Spleen (tissue), 11 donors: ENCODE measurements at regions not wholly inside any gene's neighbourhood (a gene's known extent, or its start where the extent isn't known, plus 50 kb on each side); places are given as distances from the start of the nearest gene placed in this dataset.

Experiments
- DNase-seq: peaks from one replicate; pipeline ENCODE4 v3.0.0-alpha.2; 2020
- H3K27ac ChIP-seq, 8 donors: fragments of 200-600 bp; sonication (generic) in 7 of 8; 1 replicate in 4 of 8; 2 replicates in 4 of 8; pipeline versions ENCODE4 v1.5.0 to v1.8.0; 2016 to 2021; ENCODE audit warnings: inconsistent platforms in 4 of 8, mild to moderate bottlenecking in 4 of 8, moderate library complexity in 1 of 8
- H3K27me3 ChIP-seq, 7 donors: fragments of 200-600 bp; sonication (generic) in 6 of 7; replicated peaks in 1 of 7; 1 replicate in 4 of 7; 2 replicates in 3 of 7; pipeline versions ENCODE4 v1.5.0 to v1.8.0; 2016 to 2021; ENCODE audit warnings: inconsistent platforms in 3 of 7, mild to moderate bottlenecking in 1 of 7
- H3K36me3 ChIP-seq, 6 donors: fragments of 200-600 bp; sonication (generic) in 5 of 6; 1 replicate in 4 of 6; 2 replicates in 2 of 6; pipeline versions ENCODE4 v1.5.0 to v1.8.0; 2016 to 2021; ENCODE audit warnings: inconsistent platforms in 2 of 6
- H3K4me1 ChIP-seq, 6 donors: fragments of 200-600 bp; sonication (generic) in 5 of 6; 1 replicate in 3 of 6; 2 replicates in 3 of 6; pipeline versions ENCODE4 v1.5.0 to v1.8.0; 2016 to 2021; ENCODE audit warnings: inconsistent platforms in 3 of 6
- H3K4me3 ChIP-seq, 8 donors: fragments of 200-600 bp; sonication (generic) in 7 of 8; 1 replicate in 4 of 8; 2 replicates in 4 of 8; pipeline versions ENCODE4 v1.5.0 to v1.8.0; 2016 to 2021; ENCODE audit warnings: inconsistent platforms in 4 of 8, mild to moderate bottlenecking in 4 of 8, moderate library complexity in 2 of 8
- H3K9me3 ChIP-seq, 8 donors: fragments of 200-600 bp; sonication (generic) in 7 of 8; 1 replicate in 4 of 8; 2 replicates in 4 of 8; pipeline versions ENCODE4 v1.5.0 to v1.8.0; 2016 to 2021; ENCODE audit warnings: inconsistent platforms in 4 of 8
- CTCF ChIP-seq, 11 experiments: fragments of 200-600 bp in 7 of 11; fragments of 450-650 bp in 4 of 11; sonication (generic) in 4 of 11; IDR thresholded peaks in 8 of 11; conservative IDR thresholded peaks in 3 of 11; 1 replicate in 7 of 11; 2 replicates in 4 of 11; pipeline versions ENCODE4 v1.4.0 to v1.8.0; 2016 to 2021; ENCODE audit warnings: antibody characterized with exemption in 11 of 11, inconsistent platforms in 4 of 11, mild to moderate bottlenecking in 1 of 11
- POLR2A ChIP-seq, 3 donors: fragments of 450-650 bp; IDR thresholded peaks; one replicate each; pipeline ENCODE4 v1.5.1; 2017; ENCODE audit warnings: antibody characterized with exemption in 3 of 3, mild to moderate bottlenecking in 1 of 3
- POLR2AphosphoS5 ChIP-seq, 3 donors: sonication (generic); formaldehyde crosslinking; IDR thresholded peaks; one replicate each; pipeline ENCODE4 v1.5.1; 2017; ENCODE audit warnings: antibody characterized with exemption in 3 of 3
- WGBS, 5 donors: extraction: QIAGEN DNeasy Blood & Tissue Kit in 3 of 5; methylation state at CpG; one replicate each; pipeline versions ENCODE4 v1.1.5 to v1.1.7; 2013 to 2018; 5-methylcytosine and 5-hydroxymethylcytosine counted together
- intact Hi-C: fragments of 100-400 bp; cut with DNase I; formaldehyde crosslinking; loops from one replicate; pipeline ENCODE4 v1.15.0; 2023; ENCODE audit warnings: low total_unique reads
- donor health status: healthy with polysubstance abuse.
- donor health status: DM: no; HTN: no; CAD: no; lungs with moderate emphysema.
- donor health status: DM: no; HTN: no; CAD: no.
- donor health status: Bipolar disorder and iron deficiency.
- donor health status: healthy.
- donor health status: DM: no; HTN: no; CAD: no.
- donor health status: DM: yes; HTN: yes; CAD: no.

- no peak for TF ChIP-seq POLR2A (IDR thresholded peaks at IDR 0.05)
- TF ChIP-seq POLR2AphosphoS5 (IDR thresholded peaks at IDR 0.05) = no peak
- no peak for TF ChIP-seq CTCF (IDR thresholded peaks at IDR 0.05 in 8 of 11, conservative IDR thresholded peaks at IDR 0.05 in 3 of 11)
- Histone ChIP-seq H3K9me3 (peaks cover 0 to 23% (median 7%) of the 10 kb centered on the region in 8 donors), H3K4me1 (no peaks in the 10 kb centered on the region), H3K27me3 (peaks cover 0 to 16% (median 0%) of the 10 kb centered on the region in 7 donors), H3K27ac (no peak overlapping the region), H3K4me3 (no peak overlapping the region), H3K36me3 (no peaks in the 10 kb centered on the region)
- DNase-seq = no peak
- intact Hi-C loops = no loop called here
- WGBS, 5 donors = 81 to 87% (median 86%) methylated on average over 2 of the region's 2 CpGs
Measured at GRCh38 chr17:34045990-34046389, 209.1 kb upstream of the CCL2 start.

- no peak overlapping the region for H3K27ac ChIP-seq
- peaks cover 0 to 20% (median 7%) of the 10 kb centered on the region in 7 donors for H3K27me3 ChIP-seq
- WGBS, 5 donors = 76 to 85% (median 78%) methylated on average over 3 of the region's 3 CpGs
- TF ChIP-seq POLR2AphosphoS5 (IDR thresholded peaks at IDR 0.05) = no peak
- no peak for TF ChIP-seq POLR2A (IDR thresholded peaks at IDR 0.05)
- no peak for TF ChIP-seq CTCF (IDR thresholded peaks at IDR 0.05 in 8 of 11, conservative IDR thresholded peaks at IDR 0.05 in 3 of 11)
- H3K4me1 ChIP-seq = no peaks in the 10 kb centered on the region
- peaks cover 0 to 8% (median 2%) of the 10 kb centered on the region in 8 donors for H3K9me3 ChIP-seq
- no peak for DNase-seq
- H3K36me3 ChIP-seq = no peaks in the 10 kb centered on the region
- intact Hi-C loops = no loop called here
- no peak overlapping the region for H3K4me3 ChIP-seq
Measured at GRCh38 chr17:34051046-34051445, 204.0 kb upstream of the CCL2 start.

- H3K27me3 ChIP-seq = peaks cover 0 to 46% (median 5%) of the 10 kb centered on the region in 7 donors
- no peaks in the 10 kb centered on the region for H3K36me3 ChIP-seq
- no peaks in the 10 kb centered on the region for H3K4me1 ChIP-seq
- WGBS, 5 donors = 77 to 100% (median 90%) methylated on average over 1 of the region's 1 CpG
- H3K9me3 ChIP-seq = peaks cover 0 to 10% (median 2%) of the 10 kb centered on the region in 8 donors
- H3K4me3 ChIP-seq = no peak overlapping the region
- no peak overlapping the region for H3K27ac ChIP-seq
- intact Hi-C loops = no loop called here
- TF ChIP-seq CTCF (IDR thresholded peaks at IDR 0.05 in 8 of 11, conservative IDR thresholded peaks at IDR 0.05 in 3 of 11) (no peak), POLR2AphosphoS5 (IDR thresholded peaks at IDR 0.05) (no peak), POLR2A (IDR thresholded peaks at IDR 0.05) (no peak)
- no peak for DNase-seq
Measured at GRCh38 chr17:34054495-34054894, 200.6 kb upstream of the CCL2 start.

- no peak for DNase-seq
- Histone ChIP-seq H3K27me3 (peaks cover 0 to 52% (median 7%) of the 10 kb centered on the region in 7 donors), H3K27ac (no peak overlapping the region), H3K9me3 (peaks cover 0 to 15% (median 5%) of the 10 kb centered on the region in 8 donors), H3K4me3 (no peak overlapping the region), H3K4me1 (no peaks in the 10 kb centered on the region), H3K36me3 (no peaks in the 10 kb centered on the region)
- WGBS, 5 donors = 50 to 60% (median 58%) methylated on average over 3 of the region's 3 CpGs
- TF ChIP-seq POLR2AphosphoS5 (IDR thresholded peaks at IDR 0.05) (no peak), CTCF (IDR thresholded peaks at IDR 0.05 in 8 of 11, conservative IDR thresholded peaks at IDR 0.05 in 3 of 11) (no peak), POLR2A (IDR thresholded peaks at IDR 0.05) (no peak)
- intact Hi-C loops = no loop called here
Measured at GRCh38 chr17:34055606-34056005, 199.5 kb upstream of the CCL2 start.
